ENCODE measurements at regions not wholly inside any gene's neighbourhood (a gene's known extent, or its start where the extent isn't known, plus 50 kb on each side); places are given as distances from the start of the nearest gene placed in this dataset.
A peak's percentile ranks its signal among the peaks of the same experiment; 100 is the strongest.

- DNase-seq: no peak
Measured at GRCh38 chr17:15177343-15177742, 87.8 kb downstream of the PMP22 start.

GRCh38 chr17:15175356-15175755 lies 89.8 kb downstream of the PMP22 start:
- no peak for DNase-seq

- DNase-seq: peak; percentile 82
Measured at GRCh38 chr17:15171167-15172047, 93.7 kb downstream of the PMP22 start.

GRCh38 chr17:15169676-15170075 lies 95.5 kb downstream of the PMP22 start:
- no peak for DNase-seq

GRCh38 chr17:15168379-15168778 lies 96.7 kb downstream of the PMP22 start:
- DNase-seq: no peak

- no peak for DNase-seq
Measured at GRCh38 chr17:15161395-15161794, 103.7 kb downstream of the PMP22 start.

GRCh38 chr17:15157051-15157450 lies 108.1 kb downstream of the PMP22 start:
- DNase-seq: no peak

GRCh38 chr17:15154618-15155017 lies 110.5 kb downstream of the PMP22 start:
- DNase-seq: no peak

- DNase-seq: no peak
Measured at GRCh38 chr17:15145621-15146020, 119.5 kb downstream of the PMP22 start.

GRCh38 chr17:15143524-15143923 lies 121.6 kb downstream of the PMP22 start:
- DNase-seq: no peak

- no peak for DNase-seq
Measured at GRCh38 chr17:15134363-15134762, 130.8 kb downstream of the PMP22 start.

GRCh38 chr17:15133826-15134225 lies 131.3 kb downstream of the PMP22 start:
- no peak for DNase-seq

- DNase-seq: no peak
Measured at GRCh38 chr17:15133143-15133542, 132.0 kb downstream of the PMP22 start.

GRCh38 chr17:15130426-15130825 lies 134.7 kb downstream of the PMP22 start:
- no peak for DNase-seq

- no peak for DNase-seq
Measured at GRCh38 chr17:15129986-15130385, 135.1 kb downstream of the PMP22 start.

- DNase-seq: no peak
Measured at GRCh38 chr17:15124746-15125145, 140.4 kb downstream of the PMP22 start.

- no peak for DNase-seq
Measured at GRCh38 chr17:15124264-15124595, 140.9 kb downstream of the PMP22 start.

GRCh38 chr17:15123593-15124263 lies 141.4 kb downstream of the PMP22 start:
- DNase-seq: no peak

- no peak for DNase-seq
Measured at GRCh38 chr17:15122857-15123256, 142.3 kb downstream of the PMP22 start.

- DNase-seq: no peak
Measured at GRCh38 chr17:15121426-15121825, 143.7 kb downstream of the PMP22 start.

- DNase-seq: no peak
Measured at GRCh38 chr17:15119968-15120367, 145.2 kb downstream of the PMP22 start.

GRCh38 chr17:15117239-15117638 lies 147.9 kb downstream of the PMP22 start:
- DNase-seq: no peak

GRCh38 chr17:15112846-15113617 lies 152.1 kb downstream of the PMP22 start:
- peak; percentile 61 for DNase-seq

- no peak for DNase-seq
Measured at GRCh38 chr17:15109608-15110007, 155.5 kb downstream of the PMP22 start.

Measured in right hindlimb (tissue), 1 donor.